GM13976 (cell line): ENCODE measurements at regions not wholly inside any gene's neighbourhood (a gene's known extent, or its start where the extent isn't known, plus 50 kb on each side); places are given as distances from the start of the nearest gene placed in this dataset.

Experiments used
- DNase-seq: peaks from one replicate; pipeline ENCODE4 v3.0.0; 2012; ENCODE audit warnings: low spot score
- CTCF ChIP-seq: IDR thresholded peaks from 2 replicates; pipeline ENCODE4 v1.5.1; 2012; ENCODE audit warnings: borderline replicate concordance, mild to moderate bottlenecking; ENCODE audit not compliant: insufficient read depth; ENCODE audit errors: extremely low read depth, missing control alignments, control extremely low read depth
- in situ Hi-C: fragments of 300-500 bp; cut with MboI; formaldehyde crosslinking; loops from one replicate; pipeline ENCODE4 v1.12.0; 2022; ENCODE audit warnings: low sequenced_read_pairs, mixed read lengths, inconsistent platforms; ENCODE audit not compliant: unreplicated experiment

GRCh38 chr6:121515630-121516265 lies 80.3 kb downstream of the GJA1 start:
- in situ Hi-C loops = no loop called here
- TF ChIP-seq CTCF = no peak
- no peak for DNase-seq

- in situ Hi-C loops = no loop called here
- TF ChIP-seq CTCF = no peak
- no peak for DNase-seq
These were observed 80.9 kb downstream of the GJA1 start for GRCh38 chr6:121516331-121516730.

- DNase-seq = no peak
- in situ Hi-C loops = no loop called here
- TF ChIP-seq CTCF = no peak
These were observed 85.1 kb downstream of the GJA1 start for GRCh38 chr6:121520337-121521163.

GRCh38 chr6:121521164-121521555 lies 85.7 kb downstream of the GJA1 start:
- no peak for DNase-seq
- no peak for TF ChIP-seq CTCF
- in situ Hi-C loops = no loop called here

- no peak for TF ChIP-seq CTCF
- DNase-seq = no peak
- in situ Hi-C loops = no loop called here
These were observed 86.8 kb downstream of the GJA1 start for GRCh38 chr6:121522265-121522664.

GRCh38 chr6:121522771-121523386 lies 87.4 kb downstream of the GJA1 start:
- DNase-seq = no peak
- in situ Hi-C loops = no loop called here
- TF ChIP-seq CTCF = no peak
